Esophagus muscularis mucosa (tissue), 4 donors: ENCODE measurements at regions not wholly inside any gene's neighbourhood (a gene's known extent, or its start where the extent isn't known, plus 50 kb on each side); places are given as distances from the start of the nearest gene placed in this dataset.

Source experiments
- DNase-seq: peaks from one replicate; pipeline ENCODE4 v3.0.0-alpha.2; 2017; ENCODE audit errors: extremely low spot score
- H3K27ac ChIP-seq, 4 donors: fragments of 200-600 bp; sonication (generic); replicated peaks in 1 of 4; 1 replicate in 3 of 4; 2 replicates in 1 of 4; pipeline ENCODE4 v1.5.1; 2016 to 2019; ENCODE audit warnings: mild to moderate bottlenecking in 1 of 4
- H3K27me3 ChIP-seq, 4 donors: fragments of 200-600 bp; sonication (generic); one replicate each; pipeline versions ENCODE4 v1.5.1 to v1.6.0; 2016 to 2019
- H3K36me3 ChIP-seq, 4 donors: fragments of 200-600 bp; sonication (generic); one replicate each; pipeline ENCODE4 v1.5.1; 2016 to 2019
- H3K4me1 ChIP-seq, 4 donors: fragments of 200-600 bp; sonication (generic); one replicate each; pipeline ENCODE4 v1.5.1; 2016 to 2019
- H3K4me3 ChIP-seq, 4 donors: fragments of 200-600 bp; sonication (generic); 1 replicate in 2 of 4; 2 replicates in 2 of 4; pipeline ENCODE4 v1.5.1; 2016 to 2019; ENCODE audit warnings: mild to moderate bottlenecking in 4 of 4, moderate library complexity in 1 of 4
- H3K9me3 ChIP-seq, 4 donors: fragments of 200-600 bp; sonication (generic); 1 replicate in 3 of 4; 2 replicates in 1 of 4; pipeline ENCODE4 v1.5.1; 2016 to 2019
- CTCF ChIP-seq, 3 experiments: fragments of 200-600 bp in 2 of 3; fragments of 450-650 bp in 1 of 3; sonication (generic) in 2 of 3; IDR thresholded peaks; one replicate each; pipeline ENCODE4 v1.5.1; 2017 to 2019; ENCODE audit warnings: antibody characterized with exemption in 3 of 3, mild to moderate bottlenecking in 2 of 3, moderate library complexity in 1 of 3
- EP300 ChIP-seq: sonication (generic); formaldehyde crosslinking; IDR thresholded peaks from one replicate; pipeline ENCODE4 v1.6.1; 2017; ENCODE audit warnings: antibody characterized with exemption
- POLR2A ChIP-seq: fragments of 450-650 bp; IDR thresholded peaks from one replicate; pipeline ENCODE4 v1.6.1; 2017; ENCODE audit warnings: antibody characterized with exemption, moderate library complexity, mild to moderate bottlenecking, low read depth
- POLR2AphosphoS5 ChIP-seq, 2 donors: sonication (generic); formaldehyde crosslinking; IDR thresholded peaks; one replicate each; pipeline ENCODE4 v1.6.1; 2017; ENCODE audit warnings: antibody characterized with exemption in 2 of 2
- WGBS: methylation state at CpG from one replicate; pipeline ENCODE4 v1.1.5; 2018; 5-methylcytosine and 5-hydroxymethylcytosine counted together
- intact Hi-C: fragments of 100-400 bp; cut with DNase I; formaldehyde crosslinking; loops from one replicate; pipeline ENCODE4 v1.15.1; 2023

- Histone ChIP-seq H3K27me3 (no peaks in the 10 kb centered on the region), H3K4me3 (no peak overlapping the region), H3K36me3 (no peaks in the 10 kb centered on the region), H3K4me1 (peaks cover 0 to 7% (median 0%) of the 10 kb centered on the region in 4 donors), H3K27ac (no peak overlapping the region), H3K9me3 (peaks cover 0 to 8% (median 0%) of the 10 kb centered on the region in 4 donors)
- WGBS = 72% methylated on average over 10 of the region's 10 CpGs
- intact Hi-C loops = no loop called here
- no peak for DNase-seq
- TF ChIP-seq EP300 = no peak
- TF ChIP-seq POLR2A = no peak
- no peak for TF ChIP-seq CTCF (IDR thresholded peaks at IDR 0.05)
- no peak for TF ChIP-seq POLR2AphosphoS5 (IDR thresholded peaks at IDR 0.05)
These were observed 183.0 kb upstream of the FOXF1 start for GRCh38 chr16:86327321-86327720.

DNA sequence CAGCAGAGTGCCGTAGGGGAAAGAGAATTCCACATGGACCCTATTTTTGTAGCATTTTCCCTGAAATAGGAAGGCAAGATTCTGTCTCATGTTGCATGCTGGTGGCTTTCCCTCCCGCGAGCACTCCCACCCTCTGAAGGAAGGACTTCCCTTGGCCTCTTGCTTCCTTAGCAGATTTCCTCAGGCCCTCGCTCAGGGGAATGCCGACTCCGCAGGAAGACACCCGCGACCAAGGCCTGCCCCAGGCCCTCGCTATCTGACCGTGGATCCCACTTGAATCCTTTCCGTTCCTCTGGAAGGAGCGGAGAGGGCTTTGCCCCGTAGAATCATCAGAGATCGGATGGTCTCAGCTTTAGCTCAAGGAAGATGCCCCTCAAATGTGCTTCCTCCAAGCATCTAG, 179.4 kb upstream of the FOXF1 start:
- DNase-seq = no peak
- 86% methylated on average over 14 of the region's 14 CpGs for WGBS
- Histone ChIP-seq H3K36me3 (no peaks in the 10 kb centered on the region), H3K4me1 (no peaks in the 10 kb centered on the region), H3K27ac (no peak overlapping the region), H3K4me3 (no peak overlapping the region), H3K27me3 (peaks cover 0 to 5% (median 0%) of the 10 kb centered on the region in 4 donors), H3K9me3 (no peaks in the 10 kb centered on the region)
- TF ChIP-seq CTCF (IDR thresholded peaks at IDR 0.05) = no peak
- no peak for TF ChIP-seq POLR2AphosphoS5 (IDR thresholded peaks at IDR 0.05)
- no peak for TF ChIP-seq EP300
- no peak for TF ChIP-seq POLR2A
- intact Hi-C loops = no loop called here

GRCh38 chr16:86334079-86334635, 176.2 kb upstream of the FOXF1 start:
- 67% methylated on average over 7 of the region's 7 CpGs for WGBS
- Histone ChIP-seq H3K4me1 (no peaks in the 10 kb centered on the region), H3K4me3 (no peak overlapping the region), H3K36me3 (no peaks in the 10 kb centered on the region), H3K27me3 (peaks cover 0 to 5% (median 0%) of the 10 kb centered on the region in 4 donors), H3K9me3 (no peaks in the 10 kb centered on the region), H3K27ac (no peak overlapping the region)
- DNase-seq = no peak
- no peak for TF ChIP-seq POLR2A
- TF ChIP-seq EP300 = no peak
- TF ChIP-seq POLR2AphosphoS5 (IDR thresholded peaks at IDR 0.05) = no peak
- TF ChIP-seq CTCF (IDR thresholded peaks at IDR 0.05) = no peak
- intact Hi-C loops = no loop called here

- 89% methylated on average over 22 of the region's 24 CpGs for WGBS
- Histone ChIP-seq H3K4me3 (no peak overlapping the region), H3K9me3 (no peaks in the 10 kb centered on the region), H3K4me1 (peaks cover 0 to 4% (median 4%) of the 10 kb centered on the region in 4 donors), H3K36me3 (no peaks in the 10 kb centered on the region), H3K27me3 (peaks cover 0 to 5% (median 0%) of the 10 kb centered on the region in 4 donors), H3K27ac (no peak overlapping the region)
- DNase-seq = no peak
- no peak for TF ChIP-seq POLR2A
- TF ChIP-seq EP300 = no peak
- no peak for TF ChIP-seq POLR2AphosphoS5 (IDR thresholded peaks at IDR 0.05)
- TF ChIP-seq CTCF (IDR thresholded peaks at IDR 0.05) = no peak
- intact Hi-C loops = no loop called here
These were observed 174.8 kb upstream of the FOXF1 start for GRCh38 chr16:86335266-86336172.
